ENCODE measurements at regions not wholly inside any gene's neighbourhood (a gene's known extent, or its start where the extent isn't known, plus 50 kb on each side); places are given as distances from the start of the nearest gene placed in this dataset.
"Not testable (repeated sequence)": the region's sequence is repeated elsewhere in the genome, so short reads cannot be mapped to it uniquely, and the experiment has no call there.

DNA sequence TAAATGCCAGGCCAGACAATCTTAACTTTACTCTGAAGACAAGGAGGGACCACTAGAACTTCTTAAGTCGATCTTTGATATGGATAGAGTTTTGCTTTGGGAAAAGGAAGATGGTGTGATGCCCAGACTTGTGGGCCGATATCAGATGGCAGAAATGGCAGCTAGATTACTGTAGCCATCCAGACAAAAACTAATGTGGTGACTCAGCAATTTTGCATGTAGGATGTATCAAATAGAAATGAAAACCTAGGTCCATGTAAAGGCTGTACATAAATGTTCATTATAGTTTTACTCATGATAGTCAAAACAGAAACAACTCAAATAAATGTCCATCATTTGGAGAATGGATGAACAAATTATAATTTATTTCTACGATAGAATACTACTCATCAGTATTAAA, 121.5 kb downstream of the APIP start:
- DNase-seq (ENCODE audit: low spot score), result no peak

DNA sequence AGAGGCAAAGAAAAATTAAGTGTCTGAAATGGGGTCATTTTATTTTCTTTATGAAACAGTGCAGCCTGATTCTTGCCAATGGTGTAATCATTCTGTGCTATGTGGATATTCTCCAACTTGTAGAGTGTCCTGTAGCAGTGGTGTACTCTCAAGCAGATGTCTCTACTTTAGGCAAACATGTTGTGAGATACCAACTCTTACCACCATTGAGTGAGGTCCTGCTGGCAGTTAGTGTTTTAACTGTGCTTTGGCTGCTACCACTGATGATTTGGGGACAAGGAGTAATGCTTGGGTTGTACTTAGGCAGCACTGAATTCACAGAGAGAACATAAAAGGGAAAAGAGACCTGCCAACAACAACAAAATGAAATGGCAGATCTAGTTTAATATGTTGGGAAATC, 122.5 kb downstream of the APIP start:
- no peak for DNase-seq (ENCODE audit: low spot score)

- DNase-seq (ENCODE audit: low spot score), result no peak
Observed at GRCh38 chr11:34792814-34793258, 123.3 kb downstream of the APIP start.

DNA sequence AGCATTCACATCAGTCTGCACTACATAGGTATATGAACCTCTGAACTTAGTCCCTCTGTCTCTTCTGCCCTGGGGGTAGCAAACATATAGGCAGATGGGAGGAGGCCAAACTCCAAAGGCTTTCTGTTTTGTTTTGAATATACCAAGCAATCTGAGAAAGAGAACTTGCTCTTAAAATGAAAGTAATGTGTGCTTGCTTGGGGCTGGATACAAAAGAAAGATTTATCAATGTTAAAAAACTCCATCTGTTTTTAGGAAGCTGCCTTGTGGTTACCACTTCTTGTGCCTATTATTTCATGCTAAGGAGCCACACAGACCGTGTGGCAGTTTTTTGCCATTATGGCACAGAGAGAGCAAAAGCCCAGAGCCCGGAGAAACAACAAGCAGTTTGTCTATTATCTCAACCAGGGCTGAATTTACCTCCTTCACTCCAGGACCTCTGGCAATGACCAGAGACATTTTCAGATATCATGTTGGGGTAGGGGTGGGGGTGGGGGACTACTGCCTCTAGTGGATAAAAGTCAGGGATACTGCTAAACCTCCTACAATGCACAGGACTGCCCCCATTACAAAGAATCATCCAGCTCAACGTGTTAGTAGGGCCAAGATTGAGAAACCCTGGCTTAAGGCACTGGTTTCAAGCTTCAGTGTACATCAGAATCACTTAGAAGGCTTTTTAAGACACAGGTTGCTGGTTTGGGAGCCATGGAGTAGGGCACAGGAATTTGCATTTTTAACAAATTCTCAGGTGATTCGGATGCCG, 124.2 kb downstream of the APIP start:
- DNase-seq (ENCODE audit: low spot score), result no peak

DNA sequence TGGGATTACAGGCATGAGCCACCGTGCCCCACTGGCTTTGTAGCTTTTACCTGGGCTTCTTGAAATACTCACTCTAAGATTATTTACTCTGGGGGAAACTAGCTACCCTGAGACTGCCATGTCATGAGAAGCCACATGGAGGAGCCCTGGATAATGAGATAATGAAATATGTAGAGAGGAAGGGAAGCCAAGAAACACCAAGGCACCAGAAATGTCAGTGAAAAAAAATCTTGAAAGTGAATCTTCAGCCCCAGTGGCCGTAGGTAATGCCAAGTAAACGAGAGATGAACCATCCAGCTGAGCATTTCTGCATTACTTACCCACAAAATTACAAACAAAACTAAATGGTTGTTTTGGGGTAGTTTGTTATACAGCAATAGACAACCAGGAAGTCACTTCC, 125.6 kb downstream of the APIP start:
- no peak for DNase-seq (ENCODE audit: low spot score)

DNA sequence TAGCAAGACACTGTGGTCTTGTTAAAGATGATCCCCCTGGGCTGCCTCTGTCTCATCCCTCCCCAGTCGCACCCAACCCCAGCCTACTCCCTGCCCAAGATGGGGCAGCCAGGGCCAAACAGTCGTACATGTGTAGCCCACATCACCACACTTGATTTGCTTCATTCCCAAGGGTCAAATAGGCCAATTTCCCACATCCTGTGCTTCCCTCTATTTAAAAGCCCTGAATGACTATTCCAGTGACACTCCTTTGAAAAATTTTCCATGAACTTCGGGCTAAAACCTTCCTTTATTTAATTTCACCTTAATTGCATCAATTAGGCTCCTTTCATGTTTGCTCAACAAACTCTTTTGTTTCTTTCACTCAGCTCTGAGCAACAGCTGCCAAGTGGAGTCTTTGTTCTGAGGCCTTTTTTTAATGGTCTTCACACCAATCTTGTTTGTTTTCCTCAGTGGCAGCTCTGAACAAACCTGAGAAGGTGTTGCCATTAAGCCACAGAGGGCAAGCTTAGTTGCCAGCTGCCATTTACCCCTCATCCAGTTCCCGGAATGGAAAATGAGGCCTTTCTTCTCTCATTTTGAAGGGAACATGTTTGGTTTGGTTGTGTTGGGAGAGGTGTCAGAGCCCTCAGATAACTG, 126.9 kb downstream of the APIP start:
- no peak for DNase-seq (ENCODE audit: low spot score)

GRCh38 chr11:34788642-34789041, 127.5 kb downstream of the APIP start:
- no peak for DNase-seq (ENCODE audit: low spot score)

- DNase-seq (ENCODE audit: low spot score), result no peak
Observed at GRCh38 chr11:34787895-34788294, 128.3 kb downstream of the APIP start.

DNA sequence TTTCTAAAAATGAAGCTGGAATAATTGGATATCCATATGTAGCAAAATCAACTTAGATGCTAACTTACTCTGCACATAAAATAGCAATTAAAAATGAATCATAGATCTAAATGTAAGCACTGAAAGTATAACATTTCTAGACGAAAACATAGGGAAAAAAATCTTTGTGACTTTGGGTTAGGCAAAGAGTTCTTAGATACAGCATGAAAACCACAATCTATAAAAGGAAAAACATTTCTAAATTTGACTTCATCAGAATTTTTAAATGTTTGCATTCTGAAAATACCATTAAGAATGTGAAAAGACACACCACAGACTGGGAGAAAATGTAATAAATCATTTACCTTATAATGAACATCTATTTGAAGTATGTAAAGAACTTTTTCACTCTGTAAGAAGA, 128.8 kb downstream of the APIP start:
- DNase-seq (ENCODE audit: low spot score), result no peak

DNA sequence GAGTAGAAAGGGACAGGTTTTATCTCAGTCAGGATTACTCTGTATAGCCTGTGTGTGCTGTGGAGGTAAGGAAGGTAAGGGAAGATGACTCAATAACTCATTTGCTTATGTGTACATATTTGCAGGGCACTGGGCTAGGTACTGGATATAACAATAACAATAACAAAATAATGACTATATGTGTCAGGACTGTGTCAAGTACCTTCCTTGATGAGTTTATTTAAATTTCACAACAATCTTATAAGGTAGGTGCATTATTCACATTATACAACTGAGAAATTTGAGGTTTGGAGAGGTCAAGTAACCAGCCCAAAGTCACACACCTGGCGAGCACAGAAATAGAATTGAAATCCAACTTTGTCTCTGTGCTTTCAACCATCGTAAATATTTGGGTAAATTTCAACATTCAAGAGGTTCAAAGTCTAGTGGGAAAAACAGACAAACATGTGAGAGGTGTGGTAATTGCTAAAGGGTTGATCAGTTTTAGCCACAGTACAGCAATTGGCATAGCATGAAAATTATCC, 131.8 kb downstream of the APIP start:
- DNase-seq (ENCODE audit: low spot score), result peak; percentile 23

DNA sequence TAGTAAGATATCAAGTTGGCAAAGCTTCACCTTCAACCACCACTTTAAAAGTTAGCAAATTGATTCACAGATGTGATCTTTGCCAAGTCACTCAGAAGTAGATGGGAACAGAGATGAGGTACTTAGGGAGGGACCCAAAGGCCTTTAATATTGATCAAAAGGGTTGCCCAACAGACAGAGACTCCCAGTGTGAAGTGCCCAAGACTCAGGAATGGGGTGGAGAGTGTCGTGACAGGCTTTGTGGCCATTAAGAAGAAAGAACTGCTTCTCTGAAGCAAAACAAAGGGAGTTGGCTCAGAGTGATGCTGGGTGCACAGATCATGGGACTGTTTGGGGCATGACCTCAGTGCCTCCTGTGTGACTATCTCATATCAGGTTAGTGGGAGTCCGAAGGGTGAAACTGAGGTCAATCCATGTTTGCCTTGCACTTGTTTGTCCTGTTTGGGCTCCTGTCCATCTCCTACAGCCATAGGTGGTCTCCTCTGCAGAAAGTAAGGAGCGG, 132.3 kb downstream of the APIP start:
- peak; percentile 30 for DNase-seq (ENCODE audit: low spot score)

DNA sequence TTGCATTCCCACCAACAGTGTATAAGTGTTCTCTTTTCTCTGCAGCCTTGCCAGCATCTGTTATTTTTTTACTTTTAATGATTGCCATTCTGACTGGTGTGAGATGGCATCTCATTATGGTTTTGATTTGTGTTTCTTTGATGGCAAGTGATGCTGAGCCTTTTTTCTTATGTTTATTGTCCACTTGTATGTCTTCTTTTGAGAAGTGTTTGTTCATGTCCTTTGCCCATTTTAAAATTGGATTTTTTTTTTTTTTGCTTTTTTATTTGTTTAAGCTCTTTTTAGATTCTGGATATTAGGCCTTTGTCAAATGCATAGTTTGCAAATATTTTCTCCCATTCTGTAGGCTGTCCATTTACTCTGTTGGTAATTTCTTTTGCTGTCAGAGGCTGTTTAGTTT, 134.4 kb downstream of the APIP start:
- DNase-seq (ENCODE audit: low spot score), result not testable (repeated sequence)

- DNase-seq (ENCODE audit: low spot score), result no peak
Observed at GRCh38 chr11:34775417-34775888, 140.7 kb downstream of the APIP start.

DNA sequence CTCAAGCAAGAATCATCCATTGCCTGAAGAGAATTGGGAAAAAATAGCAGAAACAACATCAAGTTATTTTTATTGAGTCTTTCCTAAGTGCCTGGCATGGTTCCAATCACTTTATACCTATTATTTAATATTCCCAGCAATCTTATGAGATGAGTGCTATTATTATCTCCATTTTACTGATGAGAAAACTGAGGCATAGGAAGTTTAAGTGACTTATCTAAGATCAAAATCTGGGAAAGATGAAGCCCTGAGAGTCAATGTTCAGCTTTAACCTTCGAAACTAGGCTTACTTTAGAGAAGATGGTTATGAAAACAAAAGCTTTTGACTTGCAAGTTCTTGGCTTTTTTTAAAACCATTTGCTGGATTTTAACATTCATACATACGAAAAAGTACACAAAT, 141.6 kb downstream of the APIP start:
- DNase-seq (ENCODE audit: low spot score), result no peak

- DNase-seq (ENCODE audit: low spot score), result no peak
Observed at GRCh38 chr11:34773826-34774225, 142.4 kb downstream of the APIP start.

- no peak for DNase-seq (ENCODE audit: low spot score)
Observed at GRCh38 chr11:34773211-34773610, 143.0 kb downstream of the APIP start.

- no peak for DNase-seq (ENCODE audit: low spot score)
Observed at GRCh38 chr11:34770111-34770510, 146.1 kb downstream of the APIP start.

DNA sequence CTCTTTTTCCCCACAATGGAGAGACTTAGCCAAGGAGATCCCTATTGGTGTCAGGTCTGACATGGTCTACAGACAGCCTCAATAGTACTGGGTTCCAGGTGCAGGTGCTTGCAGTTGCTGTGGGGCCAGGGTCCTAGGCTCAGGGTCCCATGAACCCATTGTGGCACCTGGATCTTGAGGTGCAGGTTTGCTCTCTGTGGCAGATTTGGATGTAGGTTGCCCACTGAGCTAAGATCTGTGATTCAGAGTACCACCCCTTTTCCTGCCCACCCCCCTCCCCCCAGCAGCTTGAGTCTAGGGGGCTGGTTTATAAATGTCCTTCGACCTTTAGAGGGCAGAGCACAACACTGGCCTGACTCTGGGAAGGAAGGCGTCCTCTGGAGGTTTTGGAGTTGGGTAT, 147.0 kb downstream of the APIP start:
- no peak for DNase-seq (ENCODE audit: low spot score)

- DNase-seq (ENCODE audit: low spot score), result not testable (repeated sequence)
Observed at GRCh38 chr11:34762625-34763024, 141.7 kb downstream of the EHF start.

- DNase-seq (ENCODE audit: low spot score), result no peak
Observed at GRCh38 chr11:34758262-34758661, 137.4 kb downstream of the EHF start.

GRCh38 chr11:34757026-34757451, 136.1 kb downstream of the EHF start:
- DNase-seq (ENCODE audit: low spot score), result no peak

DNA sequence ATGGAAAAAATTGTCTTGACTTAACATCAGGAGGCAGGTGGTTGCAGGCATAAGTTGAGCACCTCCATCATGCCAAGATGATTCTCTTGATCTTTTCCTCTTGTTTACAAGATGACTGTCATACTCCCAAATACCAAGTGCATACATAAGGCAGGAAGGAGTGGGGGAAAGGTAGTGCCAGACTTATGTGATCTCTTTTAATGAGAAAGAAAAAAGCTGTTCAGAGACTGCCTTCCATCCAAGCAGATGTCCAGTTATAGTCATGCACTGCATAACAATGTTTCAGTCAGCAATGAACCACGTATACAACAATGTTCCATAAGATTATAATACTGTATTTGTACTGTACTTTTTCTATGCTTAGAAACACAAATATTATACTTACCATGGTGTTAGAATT, 135.7 kb downstream of the EHF start:
- DNase-seq (ENCODE audit: low spot score), result no peak

DNA sequence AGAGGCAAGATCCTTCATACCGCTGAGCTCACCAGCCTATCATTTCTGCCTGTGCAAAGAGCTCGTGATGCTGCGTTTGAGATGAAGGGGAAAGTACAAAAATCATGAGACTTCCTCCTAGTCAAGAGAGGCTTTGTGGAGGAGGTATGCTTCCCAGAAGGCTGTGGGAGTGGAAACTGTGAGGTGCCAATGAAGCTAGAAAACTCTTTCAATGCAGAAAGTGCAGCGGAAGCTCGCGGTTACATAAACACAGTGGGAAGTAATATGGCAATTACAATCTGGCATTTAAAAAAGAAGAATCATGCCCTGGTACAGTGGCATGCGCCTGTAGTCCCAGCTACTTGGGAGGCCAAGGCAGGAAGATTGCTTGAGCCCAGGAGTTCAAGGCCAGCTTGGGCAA, 134.8 kb downstream of the EHF start:
- no peak for DNase-seq (ENCODE audit: low spot score)
